ENCODE measurements at regions not wholly inside any gene's neighbourhood (a gene's known extent, or its start where the extent isn't known, plus 50 kb on each side); places are given as distances from the start of the nearest gene placed in this dataset.

DNA sequence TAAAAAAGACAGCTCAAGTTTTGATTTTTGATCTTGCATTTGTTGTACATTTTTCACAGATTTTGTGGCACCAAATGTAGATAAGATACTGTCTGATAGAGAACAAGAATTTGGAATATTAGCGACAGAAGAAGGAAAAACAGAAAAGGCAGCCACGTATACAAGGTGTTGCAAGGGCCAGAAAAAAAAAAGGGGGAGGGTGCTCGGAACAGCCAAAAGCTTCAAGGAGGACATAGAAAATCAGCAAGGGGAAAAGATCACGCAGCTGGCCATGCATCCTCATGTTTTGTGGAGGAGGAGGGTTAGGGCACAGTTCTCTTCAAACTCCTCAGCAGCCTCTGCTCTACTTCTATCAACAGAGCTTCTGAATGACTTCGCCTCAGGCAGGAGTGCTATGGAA is 80.7 kb upstream of the MROH9 start:
- H3K9me3 ChIP-seq (ENCODE audit: low read length), result no peaks in the 10 kb centered on the region
- no peak overlapping the region for H3K9ac ChIP-seq (ENCODE audit: low read length)
- no peak overlapping the region for H2AFZ ChIP-seq (ENCODE audit: low read depth, low read length)
- H3K4me3 ChIP-seq (ENCODE audit: low read length), result no peak overlapping the region
- no peak overlapping the region for H3K27ac ChIP-seq (ENCODE audit: low read length)
- H3K9me2 ChIP-seq (ENCODE audit: insufficient read depth, low read length), result no peaks in the 10 kb centered on the region
- no peak overlapping the region for H3K4me2 ChIP-seq (ENCODE audit: low read length)
- no peaks in the 10 kb centered on the region for H4K20me1 ChIP-seq (ENCODE audit: insufficient read depth)
- H3K79me2 ChIP-seq (replicated peaks; ENCODE audit: insufficient read depth, low read length), result no peaks in the 10 kb centered on the region
- no peaks in the 10 kb centered on the region for H3K27me3 ChIP-seq (ENCODE audit: insufficient read depth, low read depth, low read length)
- TF ChIP-seq EP300 (conservative IDR thresholded peaks at IDR 0.05; ENCODE audit: poor library complexity, severe bottlenecking), result no peak
- TF ChIP-seq, protein P1, sequence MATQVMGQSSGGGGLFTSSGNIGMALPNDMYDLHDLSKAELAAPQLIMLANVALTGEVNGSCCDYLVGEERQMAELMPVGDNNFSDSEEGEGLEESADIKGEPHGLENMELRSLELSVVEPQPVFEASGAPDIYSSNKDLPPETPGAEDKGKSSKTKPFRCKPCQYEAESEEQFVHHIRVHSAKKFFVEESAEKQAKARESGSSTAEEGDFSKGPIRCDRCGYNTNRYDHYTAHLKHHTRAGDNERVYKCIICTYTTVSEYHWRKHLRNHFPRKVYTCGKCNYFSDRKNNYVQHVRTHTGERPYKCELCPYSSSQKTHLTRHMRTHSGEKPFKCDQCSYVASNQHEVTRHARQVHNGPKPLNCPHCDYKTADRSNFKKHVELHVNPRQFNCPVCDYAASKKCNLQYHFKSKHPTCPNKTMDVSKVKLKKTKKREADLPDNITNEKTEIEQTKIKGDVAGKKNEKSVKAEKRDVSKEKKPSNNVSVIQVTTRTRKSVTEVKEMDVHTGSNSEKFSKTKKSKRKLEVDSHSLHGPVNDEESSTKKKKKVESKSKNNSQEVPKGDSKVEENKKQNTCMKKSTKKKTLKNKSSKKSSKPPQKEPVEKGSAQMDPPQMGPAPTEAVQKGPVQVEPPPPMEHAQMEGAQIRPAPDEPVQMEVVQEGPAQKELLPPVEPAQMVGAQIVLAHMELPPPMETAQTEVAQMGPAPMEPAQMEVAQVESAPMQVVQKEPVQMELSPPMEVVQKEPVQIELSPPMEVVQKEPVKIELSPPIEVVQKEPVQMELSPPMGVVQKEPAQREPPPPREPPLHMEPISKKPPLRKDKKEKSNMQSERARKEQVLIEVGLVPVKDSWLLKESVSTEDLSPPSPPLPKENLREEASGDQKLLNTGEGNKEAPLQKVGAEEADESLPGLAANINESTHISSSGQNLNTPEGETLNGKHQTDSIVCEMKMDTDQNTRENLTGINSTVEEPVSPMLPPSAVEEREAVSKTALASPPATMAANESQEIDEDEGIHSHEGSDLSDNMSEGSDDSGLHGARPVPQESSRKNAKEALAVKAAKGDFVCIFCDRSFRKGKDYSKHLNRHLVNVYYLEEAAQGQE (IDR thresholded peaks at IDR 0.05; ENCODE audit: borderline replicate concordance), result no peak
- TF ChIP-seq CTCF (IDR thresholded peaks at IDR 0.05; ENCODE audit: poor library complexity, severe bottlenecking), result no peak
- no peak for TF ChIP-seq MXI1 (conservative IDR thresholded peaks at IDR 0.05; ENCODE audit: poor library complexity, severe bottlenecking)
- TF ChIP-seq RAD21 (conservative IDR thresholded peaks at IDR 0.05), result no peak
- TF ChIP-seq POLR2AphosphoS5 (IDR thresholded peaks at IDR 0.05), result no peak
- no peak for TF ChIP-seq TAF1 (IDR thresholded peaks at IDR 0.05; ENCODE audit: low read depth)
- H3F3A ChIP-seq (ENCODE audit: insufficient read depth, low read length, poor library complexity, severe bottlenecking), result no peaks in the 10 kb centered on the region
- no peaks in the 10 kb centered on the region for H3K36me3 ChIP-seq (ENCODE audit: insufficient read depth, low read length)

DNA sequence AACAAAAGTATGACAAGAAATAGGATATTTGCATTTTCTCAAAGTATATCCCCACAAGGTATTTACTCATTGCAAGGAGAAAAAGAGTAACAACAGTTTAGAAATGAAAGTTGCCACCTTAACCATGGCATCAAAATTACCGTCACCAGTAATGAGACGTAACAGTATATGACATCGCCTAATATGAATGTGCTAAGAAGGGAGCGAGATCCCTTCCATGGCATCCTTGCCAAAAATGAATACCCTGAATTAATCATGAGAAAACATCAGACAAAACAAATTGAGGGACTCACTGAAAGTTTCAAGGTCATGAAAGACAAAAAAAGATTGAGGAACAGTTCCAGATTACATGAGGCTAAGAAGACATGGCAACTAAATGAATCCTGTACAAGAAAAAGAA is 78.9 kb upstream of the MROH9 start:
- no peaks in the 10 kb centered on the region for H3K27me3 ChIP-seq (ENCODE audit: insufficient read depth, low read depth, low read length)
- no peak overlapping the region for H3K9ac ChIP-seq (ENCODE audit: low read length)
- no peak overlapping the region for H3K27ac ChIP-seq (ENCODE audit: low read length)
- no peaks in the 10 kb centered on the region for H3F3A ChIP-seq (ENCODE audit: insufficient read depth, low read length, poor library complexity, severe bottlenecking)
- no peak overlapping the region for H2AFZ ChIP-seq (ENCODE audit: low read depth, low read length)
- no peaks in the 10 kb centered on the region for H4K20me1 ChIP-seq (ENCODE audit: insufficient read depth)
- H3K9me2 ChIP-seq (ENCODE audit: insufficient read depth, low read length), result no peaks in the 10 kb centered on the region
- TF ChIP-seq EP300 (conservative IDR thresholded peaks at IDR 0.05; ENCODE audit: poor library complexity, severe bottlenecking), result no peak
- TF ChIP-seq POLR2AphosphoS5 (IDR thresholded peaks at IDR 0.05), result no peak
- TF ChIP-seq, protein P1 (IDR thresholded peaks at IDR 0.05; ENCODE audit: borderline replicate concordance), result no peak
- TF ChIP-seq EZH2 (IDR thresholded peaks at IDR 0.05; ENCODE audit: borderline replicate concordance, insufficient read depth, low read length, poor library complexity, severe bottlenecking), result no peak
- no peak for TF ChIP-seq MXI1 (conservative IDR thresholded peaks at IDR 0.05; ENCODE audit: poor library complexity, severe bottlenecking)
- TF ChIP-seq TAF1 (IDR thresholded peaks at IDR 0.05; ENCODE audit: low read depth), result no peak
- no peak for TF ChIP-seq CTCF (IDR thresholded peaks at IDR 0.05; ENCODE audit: poor library complexity, severe bottlenecking)
- TF ChIP-seq RAD21 (conservative IDR thresholded peaks at IDR 0.05), result no peak
- TF ChIP-seq SMC3 (conservative IDR thresholded peaks at IDR 0.05; ENCODE audit: poor library complexity), result no peak
- H3K79me2 ChIP-seq (replicated peaks; ENCODE audit: insufficient read depth, low read length), result no peaks in the 10 kb centered on the region
- no peak overlapping the region for H3K4me3 ChIP-seq (ENCODE audit: low read length)
- H3K9me3 ChIP-seq (ENCODE audit: low read length), result no peaks in the 10 kb centered on the region
- H3K36me3 ChIP-seq (ENCODE audit: insufficient read depth, low read length), result no peaks in the 10 kb centered on the region
- no peak overlapping the region for H3K4me2 ChIP-seq (ENCODE audit: low read length)

Measured in neural cell (in vitro differentiated cells).